Embryonic facial prominence (tissue), 1 donor: ENCODE measurements at regions not wholly inside any gene's neighbourhood (a gene's known extent, or its start where the extent isn't known, plus 50 kb on each side); places are given as distances from the start of the nearest gene placed in this dataset.

Source experiments
- DNase-seq: peaks from one replicate; pipeline ENCODE4 v3.0.0-alpha.2; 2016; ENCODE audit errors: extremely low spot score

GRCh38 chr14:28468191-28469151, 298.1 kb upstream of the FOXG1 start:
- no peak for DNase-seq

GRCh38 chr14:28482251-28483040, 284.1 kb upstream of the FOXG1 start:
- no peak for DNase-seq

- no peak for DNase-seq
Observed at GRCh38 chr14:28483506-28483905, 283.1 kb upstream of the FOXG1 start.

GRCh38 chr14:28488684-28489083, 277.9 kb upstream of the FOXG1 start:
- no peak for DNase-seq

GRCh38 chr14:28493516-28493915, 273.1 kb upstream of the FOXG1 start:
- no peak for DNase-seq

- no peak for DNase-seq
Observed at GRCh38 chr14:28494196-28494595, 272.4 kb upstream of the FOXG1 start.

GRCh38 chr14:28496364-28496763, 270.2 kb upstream of the FOXG1 start:
- no peak for DNase-seq

- no peak for DNase-seq
Observed at GRCh38 chr14:28502517-28502916, 264.1 kb upstream of the FOXG1 start.

- DNase-seq: no peak
Observed at GRCh38 chr14:28515571-28515970, 251.0 kb upstream of the FOXG1 start.

GRCh38 chr14:28536889-28537288, 229.7 kb upstream of the FOXG1 start:
- no peak for DNase-seq

GRCh38 chr14:28542040-28542439, 224.5 kb upstream of the FOXG1 start:
- no peak for DNase-seq

- no peak for DNase-seq
Observed at GRCh38 chr14:28565345-28565744, 201.2 kb upstream of the FOXG1 start.

- no peak for DNase-seq
Observed at GRCh38 chr14:28570391-28570790, 196.2 kb upstream of the FOXG1 start.

- DNase-seq: no peak
Observed at GRCh38 chr14:28571636-28572035, 195.0 kb upstream of the FOXG1 start.

- DNase-seq: no peak
Observed at GRCh38 chr14:28576523-28576922, 190.1 kb upstream of the FOXG1 start.

- no peak for DNase-seq
Observed at GRCh38 chr14:28577187-28577586, 189.4 kb upstream of the FOXG1 start.

GRCh38 chr14:28577711-28578131, 188.9 kb upstream of the FOXG1 start:
- DNase-seq: no peak

- no peak for DNase-seq
Observed at GRCh38 chr14:28584951-28585350, 181.6 kb upstream of the FOXG1 start.

GRCh38 chr14:28589792-28590191, 176.8 kb upstream of the FOXG1 start:
- no peak for DNase-seq

- peak; percentile 56 for DNase-seq
Observed at GRCh38 chr14:28596391-28596790, 170.2 kb upstream of the FOXG1 start.

GRCh38 chr14:28599191-28599590, 167.4 kb upstream of the FOXG1 start:
- no peak for DNase-seq

- DNase-seq: no peak
Observed at GRCh38 chr14:28599605-28600004, 167.0 kb upstream of the FOXG1 start.

GRCh38 chr14:28603606-28604005, 163.0 kb upstream of the FOXG1 start:
- no peak for DNase-seq
